Erythroblast (primary cell): ENCODE measurements at regions not wholly inside any gene's neighbourhood (a gene's known extent, or its start where the extent isn't known, plus 50 kb on each side); places are given as distances from the start of the nearest gene placed in this dataset.
"Not testable (repeated sequence)": the region's sequence is repeated elsewhere in the genome, so short reads cannot be mapped to it uniquely, and the experiment has no call there.

ENCODE experiments used
- DNase-seq, 2 experiments: peaks; one replicate each; lab custom pipeline; 2025; lab: John Stamatoyannopoulos, UW
- GATA1 ChIP-seq: IDR thresholded peaks from 2 replicates; pipeline ENCODE4 v1.6.1; 2011; ENCODE audit warnings: low read depth, mild to moderate bottlenecking, control low read depth, low read length, moderate library complexity
- POLR2A ChIP-seq: IDR thresholded peaks from 2 replicates; pipeline ENCODE4 v1.6.1; 2011; ENCODE audit warnings: mild to moderate bottlenecking, low read length

- TF ChIP-seq GATA1 (no peak), POLR2A (no peak)
- DNase-seq, result no peak
These were observed 58.5 kb downstream of the NPY1R start for GRCh38 chr4:163273922-163274321.

- TF ChIP-seq POLR2A (no peak), GATA1 (no peak)
- DNase-seq, result no peak
These were observed 59.2 kb downstream of the NPY1R start for GRCh38 chr4:163273203-163273602.

- DNase-seq, result no peak
- TF ChIP-seq POLR2A (no peak), GATA1 (no peak)
These were observed 60.8 kb downstream of the NPY1R start for GRCh38 chr4:163271555-163272127.

GRCh38 chr4:163269869-163270268 lies 62.5 kb downstream of the NPY1R start:
- TF ChIP-seq GATA1 (no peak), POLR2A (no peak)
- DNase-seq, result peak in 1 of 2 experiments; percentile 3

GRCh38 chr4:163269166-163269565 lies 63.2 kb downstream of the NPY1R start:
- DNase-seq, result no peak
- TF ChIP-seq POLR2A, result no peak
- TF ChIP-seq GATA1, result no peak

GRCh38 chr4:163264934-163265333 lies 67.5 kb downstream of the NPY1R start:
- DNase-seq, result no peak
- TF ChIP-seq POLR2A (no peak), GATA1 (no peak)

GRCh38 chr4:163263606-163264005 lies 68.8 kb downstream of the NPY1R start:
- no peak for DNase-seq
- no peak for TF ChIP-seq GATA1
- no peak for TF ChIP-seq POLR2A

GRCh38 chr4:163256680-163257343 lies 75.6 kb downstream of the NPY1R start:
- TF ChIP-seq POLR2A (no peak), GATA1 (no peak)

GRCh38 chr4:163251204-163251603 lies 81.2 kb downstream of the NPY1R start:
- peak in 1 of 2 experiments; percentile 6 for DNase-seq
- TF ChIP-seq GATA1 (no peak), POLR2A (no peak)

More at GRCh38 chr4:163256680-163257343, 75.6 kb downstream of the NPY1R start:
- no peak for DNase-seq

GRCh38 chr4:163249042-163249441 lies 82.4 kb upstream of the NAF1 start:
- DNase-seq, result no peak

GRCh38 chr4:163245044-163245728 lies 78.5 kb upstream of the NAF1 start:
- TF ChIP-seq GATA1, result no peak
- no peak for TF ChIP-seq POLR2A
- DNase-seq, result peak; percentile 6 to 75

More at GRCh38 chr4:163249042-163249441, 82.4 kb upstream of the NAF1 start:
- TF ChIP-seq GATA1, result no peak
- TF ChIP-seq POLR2A, result no peak

- peak; percentile 13 to 49 for DNase-seq
- no peak for TF ChIP-seq GATA1
- no peak for TF ChIP-seq POLR2A
These were observed 76.7 kb upstream of the NAF1 start for GRCh38 chr4:163243297-163243981.

- DNase-seq, result no peak
- TF ChIP-seq POLR2A (no peak), GATA1 (no peak)
These were observed 71.2 kb upstream of the NAF1 start for GRCh38 chr4:163237856-163238255.

- not testable (repeated sequence) for DNase-seq
These were observed 69.7 kb upstream of the NAF1 start for GRCh38 chr4:163236389-163236788.

- TF ChIP-seq POLR2A (no peak), GATA1 (no peak)
- no peak for DNase-seq
These were observed 66.6 kb upstream of the NAF1 start for GRCh38 chr4:163233321-163233720.
